HL-60 (cell line): ENCODE measurements at regions not wholly inside any gene's neighbourhood (a gene's known extent, or its start where the extent isn't known, plus 50 kb on each side); places are given as distances from the start of the nearest gene placed in this dataset.

Experiments used
- POLR2AphosphoS5 ChIP-seq: IDR thresholded peaks from 2 replicates; pipeline ENCODE4 v1.6.1; 2012; ENCODE audit warnings: low read depth
- TF ChIP-seq, protein P1 (sequence below): IDR thresholded peaks from one replicate; pipeline ENCODE4 v1.5.1; 2011; ENCODE audit warnings: low read length, control low read depth, inconsistent platforms; ENCODE audit not compliant: insufficient read depth
- TF ChIP-seq, protein P2 (sequence below): IDR thresholded peaks from 2 replicates; pipeline ENCODE4 v1.6.1; 2012; ENCODE audit warnings: low read depth; ENCODE audit not compliant: insufficient replicate concordance

GRCh38 chr5:174794931-174795672, 70.7 kb downstream of the MSX2 start:
- TF ChIP-seq, protein P1, sequence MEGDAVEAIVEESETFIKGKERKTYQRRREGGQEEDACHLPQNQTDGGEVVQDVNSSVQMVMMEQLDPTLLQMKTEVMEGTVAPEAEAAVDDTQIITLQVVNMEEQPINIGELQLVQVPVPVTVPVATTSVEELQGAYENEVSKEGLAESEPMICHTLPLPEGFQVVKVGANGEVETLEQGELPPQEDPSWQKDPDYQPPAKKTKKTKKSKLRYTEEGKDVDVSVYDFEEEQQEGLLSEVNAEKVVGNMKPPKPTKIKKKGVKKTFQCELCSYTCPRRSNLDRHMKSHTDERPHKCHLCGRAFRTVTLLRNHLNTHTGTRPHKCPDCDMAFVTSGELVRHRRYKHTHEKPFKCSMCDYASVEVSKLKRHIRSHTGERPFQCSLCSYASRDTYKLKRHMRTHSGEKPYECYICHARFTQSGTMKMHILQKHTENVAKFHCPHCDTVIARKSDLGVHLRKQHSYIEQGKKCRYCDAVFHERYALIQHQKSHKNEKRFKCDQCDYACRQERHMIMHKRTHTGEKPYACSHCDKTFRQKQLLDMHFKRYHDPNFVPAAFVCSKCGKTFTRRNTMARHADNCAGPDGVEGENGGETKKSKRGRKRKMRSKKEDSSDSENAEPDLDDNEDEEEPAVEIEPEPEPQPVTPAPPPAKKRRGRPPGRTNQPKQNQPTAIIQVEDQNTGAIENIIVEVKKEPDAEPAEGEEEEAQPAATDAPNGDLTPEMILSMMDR, result no peak
- TF ChIP-seq, protein P2, sequence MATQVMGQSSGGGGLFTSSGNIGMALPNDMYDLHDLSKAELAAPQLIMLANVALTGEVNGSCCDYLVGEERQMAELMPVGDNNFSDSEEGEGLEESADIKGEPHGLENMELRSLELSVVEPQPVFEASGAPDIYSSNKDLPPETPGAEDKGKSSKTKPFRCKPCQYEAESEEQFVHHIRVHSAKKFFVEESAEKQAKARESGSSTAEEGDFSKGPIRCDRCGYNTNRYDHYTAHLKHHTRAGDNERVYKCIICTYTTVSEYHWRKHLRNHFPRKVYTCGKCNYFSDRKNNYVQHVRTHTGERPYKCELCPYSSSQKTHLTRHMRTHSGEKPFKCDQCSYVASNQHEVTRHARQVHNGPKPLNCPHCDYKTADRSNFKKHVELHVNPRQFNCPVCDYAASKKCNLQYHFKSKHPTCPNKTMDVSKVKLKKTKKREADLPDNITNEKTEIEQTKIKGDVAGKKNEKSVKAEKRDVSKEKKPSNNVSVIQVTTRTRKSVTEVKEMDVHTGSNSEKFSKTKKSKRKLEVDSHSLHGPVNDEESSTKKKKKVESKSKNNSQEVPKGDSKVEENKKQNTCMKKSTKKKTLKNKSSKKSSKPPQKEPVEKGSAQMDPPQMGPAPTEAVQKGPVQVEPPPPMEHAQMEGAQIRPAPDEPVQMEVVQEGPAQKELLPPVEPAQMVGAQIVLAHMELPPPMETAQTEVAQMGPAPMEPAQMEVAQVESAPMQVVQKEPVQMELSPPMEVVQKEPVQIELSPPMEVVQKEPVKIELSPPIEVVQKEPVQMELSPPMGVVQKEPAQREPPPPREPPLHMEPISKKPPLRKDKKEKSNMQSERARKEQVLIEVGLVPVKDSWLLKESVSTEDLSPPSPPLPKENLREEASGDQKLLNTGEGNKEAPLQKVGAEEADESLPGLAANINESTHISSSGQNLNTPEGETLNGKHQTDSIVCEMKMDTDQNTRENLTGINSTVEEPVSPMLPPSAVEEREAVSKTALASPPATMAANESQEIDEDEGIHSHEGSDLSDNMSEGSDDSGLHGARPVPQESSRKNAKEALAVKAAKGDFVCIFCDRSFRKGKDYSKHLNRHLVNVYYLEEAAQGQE, result no peak
- no peak for TF ChIP-seq POLR2AphosphoS5
